Left ventricle myocardium inferior (tissue), 1 donor: ENCODE measurements at regions not wholly inside any gene's neighbourhood (a gene's known extent, or its start where the extent isn't known, plus 50 kb on each side); places are given as distances from the start of the nearest gene placed in this dataset.

Experiments used
- DNase-seq: peaks from one replicate; pipeline ENCODE4 v3.0.0-alpha.2; 2020
- H3K27ac ChIP-seq: fragments of 200-600 bp; replicated peaks from 2 replicates; pipeline ENCODE4 v1.8.0; 2021
- H3K27me3 ChIP-seq: fragments of 200-600 bp; 2 replicates; pipeline ENCODE4 v1.8.0; 2021; ENCODE audit warnings: low read depth
- H3K36me3 ChIP-seq: fragments of 200-600 bp; 2 replicates; pipeline ENCODE4 v1.8.0; 2021
- H3K4me1 ChIP-seq: fragments of 200-600 bp; 2 replicates; pipeline ENCODE4 v1.8.0; 2021
- H3K4me3 ChIP-seq: fragments of 200-600 bp; 2 replicates; pipeline ENCODE4 v1.8.0; 2021; ENCODE audit warnings: mild to moderate bottlenecking, moderate library complexity
- H3K9me3 ChIP-seq: fragments of 200-600 bp; replicated peaks from 2 replicates; pipeline ENCODE4 v1.8.0; 2021
- CTCF ChIP-seq: fragments of 200-600 bp; IDR thresholded peaks from 2 replicates; pipeline ENCODE4 v1.8.0; 2021; ENCODE audit warnings: antibody characterized with exemption, mild to moderate bottlenecking, borderline replicate concordance
- intact Hi-C: fragments of 100-400 bp; cut with micrococcal nuclease; formaldehyde crosslinking; loops from one replicate; pipeline ENCODE4 v1.11.0; 2022
- donor health status: DM: no; HTN: yes; CAD: no; lungs with severe emphysema.

GRCh38 chr18:26621161-26622026, 73.0 kb upstream of the KCTD1 start:
- H3K9me3 ChIP-seq, result peaks cover 20% of the 10 kb centered on the region
- peak; percentile 33 for DNase-seq
- intact Hi-C loops, result no loop called here
- H3K27ac ChIP-seq, result no peak overlapping the region
- H3K4me1 ChIP-seq, result peaks cover 6% of the 10 kb centered on the region
- peak; percentile 76 for TF ChIP-seq CTCF
- no peaks in the 10 kb centered on the region for H3K36me3 ChIP-seq
- H3K27me3 ChIP-seq, result no peaks in the 10 kb centered on the region
- peak overlapping the region; percentile 38 for H3K4me3 ChIP-seq

- Histone ChIP-seq H3K4me1 (peaks cover 6% of the 10 kb centered on the region), H3K27me3 (no peaks in the 10 kb centered on the region), H3K27ac (no peak overlapping the region), H3K4me3 (no peak overlapping the region), H3K36me3 (no peaks in the 10 kb centered on the region), H3K9me3 (peaks cover 3% of the 10 kb centered on the region)
- intact Hi-C loops, result no loop called here
- no peak for DNase-seq
- no peak for TF ChIP-seq CTCF
Observed at GRCh38 chr18:26619350-26619749, 71.0 kb upstream of the KCTD1 start.

- intact Hi-C loops, result no loop called here
- no peak for DNase-seq
Observed at GRCh38 chr18:26618135-26618534, 69.8 kb upstream of the KCTD1 start.

GRCh38 chr18:26617151-26617554, 68.8 kb upstream of the KCTD1 start:
- intact Hi-C loops, result no loop called here

More at GRCh38 chr18:26618135-26618534, 69.8 kb upstream of the KCTD1 start:
- Histone ChIP-seq H3K9me3 (no peaks in the 10 kb centered on the region), H3K36me3 (no peaks in the 10 kb centered on the region), H3K27ac (no peak overlapping the region), H3K4me3 (no peak overlapping the region), H3K27me3 (no peaks in the 10 kb centered on the region), H3K4me1 (peaks cover 6% of the 10 kb centered on the region)
- no peak for TF ChIP-seq CTCF

GRCh38 chr18:26614374-26614773, 66.0 kb upstream of the KCTD1 start:
- Histone ChIP-seq H3K4me3 (no peak overlapping the region), H3K27me3 (no peaks in the 10 kb centered on the region), H3K27ac (no peak overlapping the region), H3K9me3 (no peaks in the 10 kb centered on the region), H3K36me3 (no peaks in the 10 kb centered on the region), H3K4me1 (no peaks in the 10 kb centered on the region)
- intact Hi-C loops, result no loop called here
- no peak for TF ChIP-seq CTCF
- DNase-seq, result no peak

More at GRCh38 chr18:26617151-26617554, 68.8 kb upstream of the KCTD1 start:
- no peak for TF ChIP-seq CTCF
- DNase-seq, result no peak
- Histone ChIP-seq H3K27me3 (no peaks in the 10 kb centered on the region), H3K27ac (no peak overlapping the region), H3K4me3 (no peak overlapping the region), H3K4me1 (peaks cover 6% of the 10 kb centered on the region), H3K9me3 (no peaks in the 10 kb centered on the region), H3K36me3 (no peaks in the 10 kb centered on the region)
